Spleen (tissue), 7 donors: ENCODE measurements at regions not wholly inside any gene's neighbourhood (a gene's known extent, or its start where the extent isn't known, plus 50 kb on each side); places are given as distances from the start of the nearest gene placed in this dataset.

Experiments used
- CTCF ChIP-seq, 11 experiments: fragments of 200-600 bp in 7 of 11; fragments of 450-650 bp in 4 of 11; sonication (generic) in 4 of 11; IDR thresholded peaks in 8 of 11; conservative IDR thresholded peaks in 3 of 11; 1 replicate in 7 of 11; 2 replicates in 4 of 11; pipeline versions ENCODE4 v1.4.0 to v1.8.0; 2016 to 2021; ENCODE audit warnings: antibody characterized with exemption in 11 of 11, inconsistent platforms in 4 of 11, mild to moderate bottlenecking in 1 of 11
- POLR2A ChIP-seq, 3 donors: fragments of 450-650 bp; IDR thresholded peaks; one replicate each; pipeline ENCODE4 v1.5.1; 2017; ENCODE audit warnings: antibody characterized with exemption in 3 of 3, mild to moderate bottlenecking in 1 of 3
- donor health status: DM: no; HTN: no; CAD: no; lungs with moderate emphysema.
- donor health status: DM: no; HTN: no; CAD: no.
- donor health status: DM: no; HTN: no; CAD: no.

DNA sequence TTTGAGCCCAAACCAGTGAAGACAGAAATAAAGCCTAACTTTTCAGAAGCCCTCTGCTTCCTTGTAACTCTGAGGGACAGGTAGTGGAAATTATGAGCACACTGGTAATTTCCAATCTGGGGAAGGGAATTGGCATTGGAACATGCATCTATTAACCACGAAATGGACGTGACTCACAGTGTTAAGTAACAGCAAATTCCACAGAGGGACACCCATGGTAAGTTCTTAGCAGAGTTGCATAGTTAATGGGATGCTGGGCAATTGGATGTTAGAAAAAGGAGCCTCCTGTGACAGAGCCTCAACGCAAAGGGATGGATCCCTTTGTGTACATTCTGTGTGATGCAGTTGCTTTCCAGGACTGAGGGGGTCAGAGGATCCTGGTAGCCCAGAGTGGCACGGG is 168.6 kb downstream of the SEMA6D start:
- TF ChIP-seq POLR2A (IDR thresholded peaks at IDR 0.05): no peak
- no peak for TF ChIP-seq CTCF (IDR thresholded peaks at IDR 0.05 in 8 of 11, conservative IDR thresholded peaks at IDR 0.05 in 3 of 11)
